Adrenal gland (tissue), 9 donors: ENCODE measurements at regions not wholly inside any gene's neighbourhood (a gene's known extent, or its start where the extent isn't known, plus 50 kb on each side); places are given as distances from the start of the nearest gene placed in this dataset.

ENCODE experiments used
- DNase-seq, 7 donors: peaks; one replicate each; pipeline ENCODE4 v3.0.0-alpha.2; 2019 to 2020
- H3K27ac ChIP-seq, 5 donors: fragments of 200-600 bp; sonication (generic) in 4 of 5; 1 replicate in 3 of 5; 2 replicates in 2 of 5; pipeline versions ENCODE4 v1.5.1 to v1.8.0; 2016 to 2020; ENCODE audit warnings: mild to moderate bottlenecking in 1 of 5
- H3K27me3 ChIP-seq: fragments of 200-600 bp; 2 replicates; pipeline ENCODE4 v1.8.0; 2021
- H3K36me3 ChIP-seq, 2 donors: fragments of 200-600 bp; replicated peaks in 1 of 2; 1 replicate in 1 of 2; 2 replicates in 1 of 2; pipeline versions ENCODE4 v1.5.1 to v1.8.0; 2018 to 2022
- H3K4me1 ChIP-seq, 2 donors: fragments of 200-600 bp; replicated peaks in 1 of 2; 1 replicate in 1 of 2; 2 replicates in 1 of 2; pipeline versions ENCODE4 v1.5.1 to v1.8.0; 2018 to 2021
- H3K4me3 ChIP-seq, 4 donors: fragments of 200-600 bp; sonication (generic) in 3 of 4; one replicate each; pipeline ENCODE4 v1.5.1; 2016 to 2018
- H3K9me3 ChIP-seq, 3 donors: fragments of 200-600 bp; sonication (generic) in 1 of 3; replicated peaks in 1 of 3; 1 replicate in 2 of 3; 2 replicates in 1 of 3; pipeline versions ENCODE4 v1.5.1 to v1.8.0; 2016 to 2021
- CTCF ChIP-seq, 6 experiments: fragments of 450-650 bp in 4 of 6; fragments of 200-600 bp in 2 of 6; sonication (generic) in 1 of 6; IDR thresholded peaks; 1 replicate in 5 of 6; 2 replicates in 1 of 6; pipeline versions ENCODE4 v1.5.1 to v1.8.0; 2016 to 2021; ENCODE audit warnings: antibody characterized with exemption in 6 of 6, mild to moderate bottlenecking in 2 of 6, moderate library complexity in 1 of 6
- POLR2A ChIP-seq, 2 donors: fragments of 450-650 bp; IDR thresholded peaks; one replicate each; pipeline ENCODE4 v1.6.1; 2017; ENCODE audit warnings: antibody characterized with exemption in 2 of 2, mild to moderate bottlenecking in 2 of 2, moderate library complexity in 1 of 2
- WGBS, 4 donors: extraction: QIAGEN DNeasy Blood & Tissue Kit in 2 of 4; methylation state at CpG; one replicate each; pipeline versions ENCODE4 v1.1.5 to v1.1.7; 2013 to 2017; 5-methylcytosine and 5-hydroxymethylcytosine counted together
- intact Hi-C, 2 donors: fragments of 100-400 bp; cut with DNase I; formaldehyde crosslinking; loops; one replicate each; pipeline versions ENCODE4 v1.14.1 to v1.15.0; 2022 to 2023
- donor health status: healthy with polysubstance abuse.
- donor health status: Bipolar disorder and iron deficiency.
- donor health status: DM: yes; HTN: yes; CAD: no.
- donor health status: DM: no; HTN: no; CAD: no.
- donor health status: DM: no; HTN: no; CAD: no.

GRCh38 chr12:19026614-19027488 is 102.7 kb upstream of the PLEKHA5 start:
- Histone ChIP-seq H3K27me3 (no peaks in the 10 kb centered on the region), H3K9me3 (no peaks in the 10 kb centered on the region), H3K4me3 (no peak overlapping the region), H3K4me1 (no peaks in the 10 kb centered on the region), H3K27ac (no peak overlapping the region), H3K36me3 (no peaks in the 10 kb centered on the region)
- WGBS, 4 donors, result 83 to 88% (median 85%) methylated on average over 7 of the region's 7 CpGs
- TF ChIP-seq CTCF (IDR thresholded peaks at IDR 0.05) (no peak), POLR2A (IDR thresholded peaks at IDR 0.05) (no peak)
- intact Hi-C loops, result no loop called here
- no peak for DNase-seq

GRCh38 chr12:19030180-19030579 is 99.4 kb upstream of the PLEKHA5 start:
- WGBS, 4 donors, result 79 to 91% (median 81%) methylated on average over 4 of the region's 4 CpGs
- Histone ChIP-seq H3K4me3 (no peak overlapping the region), H3K4me1 (no peaks in the 10 kb centered on the region), H3K9me3 (no peaks in the 10 kb centered on the region), H3K27ac (no peak overlapping the region), H3K27me3 (no peaks in the 10 kb centered on the region), H3K36me3 (no peaks in the 10 kb centered on the region)
- DNase-seq, result no peak
- TF ChIP-seq POLR2A (IDR thresholded peaks at IDR 0.05), result no peak
- TF ChIP-seq CTCF (IDR thresholded peaks at IDR 0.05), result no peak
- intact Hi-C loops, result no loop called here

GRCh38 chr12:19030603-19031002 is 98.9 kb upstream of the PLEKHA5 start:
- H3K27ac ChIP-seq, result no peak overlapping the region
- no peaks in the 10 kb centered on the region for H3K9me3 ChIP-seq
- H3K4me1 ChIP-seq, result no peaks in the 10 kb centered on the region
- H3K36me3 ChIP-seq, result no peaks in the 10 kb centered on the region
- H3K27me3 ChIP-seq, result no peaks in the 10 kb centered on the region
- intact Hi-C loops, result no loop called here
- TF ChIP-seq POLR2A (IDR thresholded peaks at IDR 0.05), result no peak
- no peak overlapping the region for H3K4me3 ChIP-seq
- DNase-seq, result no peak

- no peak overlapping the region for H3K4me3 ChIP-seq
- no peaks in the 10 kb centered on the region for H3K4me1 ChIP-seq
- H3K36me3 ChIP-seq, result no peaks in the 10 kb centered on the region
- intact Hi-C loops, result no loop called here
- no peak for TF ChIP-seq POLR2A (IDR thresholded peaks at IDR 0.05)
- 90 to 95% (median 93%) methylated on average over 4 of the region's 4 CpGs for WGBS, 4 donors
- DNase-seq, result no peak
- H3K27me3 ChIP-seq, result no peaks in the 10 kb centered on the region
- no peak overlapping the region for H3K27ac ChIP-seq
- H3K9me3 ChIP-seq, result no peaks in the 10 kb centered on the region
These were observed 98.5 kb upstream of the PLEKHA5 start for GRCh38 chr12:19031032-19031431.

- TF ChIP-seq POLR2A (IDR thresholded peaks at IDR 0.05) (no peak), CTCF (IDR thresholded peaks at IDR 0.05) (no peak)
- H3K27me3 ChIP-seq, result no peaks in the 10 kb centered on the region
- intact Hi-C loops, result no loop called here
- no peaks in the 10 kb centered on the region for H3K36me3 ChIP-seq
- no peak overlapping the region for H3K27ac ChIP-seq
- no peaks in the 10 kb centered on the region for H3K9me3 ChIP-seq
- 77 to 85% (median 81%) methylated on average over 5 of the region's 5 CpGs for WGBS, 4 donors
- no peak for DNase-seq
- H3K4me1 ChIP-seq, result no peaks in the 10 kb centered on the region
- H3K4me3 ChIP-seq, result no peak overlapping the region
These were observed 96.7 kb upstream of the PLEKHA5 start for GRCh38 chr12:19032826-19033225.
